ENCODE measurements at regions not wholly inside any gene's neighbourhood (a gene's known extent, or its start where the extent isn't known, plus 50 kb on each side); places are given as distances from the start of the nearest gene placed in this dataset.
A peak's percentile ranks its signal among the peaks of the same experiment; 100 is the strongest.
"Not testable (repeated sequence)": the region's sequence is repeated elsewhere in the genome, so short reads cannot be mapped to it uniquely, and the experiment has no call there.

GRCh38 chr12:123050913-123051312 lies 70.4 kb downstream of the ARL6IP4 start:
- in situ Hi-C loops (cut with HindIII; ENCODE audit: low pct_unique_long_range_greater_than_20kb, low sequenced_read_pairs) = no loop called here
- DNase-seq (ENCODE audit: low read depth, low spot score) = no peak

DNA sequence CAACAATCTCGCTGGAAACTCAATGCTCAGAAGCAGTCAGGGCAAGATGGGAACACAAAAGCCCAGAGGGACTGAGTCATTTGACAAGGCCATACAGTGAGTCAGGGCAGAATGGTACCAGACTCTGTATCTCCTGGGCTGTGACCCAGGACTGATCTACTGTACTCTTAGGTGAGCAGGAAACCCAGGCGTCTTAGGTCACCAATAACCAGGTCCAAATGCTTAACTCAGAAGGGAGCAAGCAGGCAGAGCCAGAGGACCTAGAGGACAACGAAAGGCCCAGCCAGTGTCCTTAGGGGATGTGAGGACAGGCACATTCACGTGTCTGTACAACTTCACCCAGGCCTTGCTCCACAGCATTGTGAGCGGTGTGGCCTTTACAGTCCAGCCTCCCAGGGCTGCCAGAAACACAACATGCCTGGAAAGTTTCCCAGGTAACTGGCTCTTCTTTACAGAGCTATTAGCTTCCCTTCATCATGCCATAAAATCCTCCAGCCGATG lies 69.9 kb downstream of the ARL6IP4 start:
- no peak for DNase-seq (ENCODE audit: low read depth, low spot score)
- in situ Hi-C loops (cut with HindIII; ENCODE audit: low pct_unique_long_range_greater_than_20kb, low sequenced_read_pairs) = no loop called here

- no peak for DNase-seq (ENCODE audit: low read depth, low spot score)
- in situ Hi-C loops (cut with HindIII; ENCODE audit: low pct_unique_long_range_greater_than_20kb, low sequenced_read_pairs) = no loop called here
These were observed 69.1 kb downstream of the ARL6IP4 start for GRCh38 chr12:123049398-123050240.

- DNase-seq (ENCODE audit: low read depth, low spot score); in situ Hi-C loops (cut with HindIII; ENCODE audit: low pct_unique_long_range_greater_than_20kb, low sequenced_read_pairs): not testable (repeated sequence)
These were observed 67.4 kb downstream of the ARL6IP4 start for GRCh38 chr12:123047892-123048291.

GRCh38 chr12:123047289-123047688 lies 66.8 kb downstream of the ARL6IP4 start:
- no peak for DNase-seq (ENCODE audit: low read depth, low spot score)
- in situ Hi-C loops (cut with HindIII; ENCODE audit: low pct_unique_long_range_greater_than_20kb, low sequenced_read_pairs) = no loop called here

GRCh38 chr12:123046431-123046830 lies 66.0 kb downstream of the ARL6IP4 start:
- in situ Hi-C loops (cut with HindIII; ENCODE audit: low pct_unique_long_range_greater_than_20kb, low sequenced_read_pairs) = no loop called here
- DNase-seq (ENCODE audit: low read depth, low spot score) = no peak

DNA sequence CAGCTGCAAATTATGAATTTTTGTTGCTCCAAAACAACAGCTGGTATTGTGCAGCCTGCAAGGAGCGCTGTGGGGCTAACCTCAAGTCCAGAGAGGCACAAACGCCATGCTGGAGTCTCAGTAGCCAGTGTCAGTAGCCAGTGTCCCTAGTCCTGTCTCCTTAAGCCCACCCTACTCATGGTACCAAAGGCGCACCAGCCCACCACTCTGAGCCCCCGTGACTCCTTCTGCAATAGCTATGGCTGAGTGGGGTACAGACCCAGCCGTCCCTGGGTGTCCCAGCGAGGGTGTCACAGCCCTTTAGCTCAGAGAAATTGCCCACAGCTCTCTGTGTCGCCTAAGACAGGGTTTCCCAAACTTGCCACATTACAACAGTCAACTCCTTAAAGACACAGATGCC lies 65.2 kb downstream of the ARL6IP4 start:
- in situ Hi-C loops (cut with HindIII; ENCODE audit: low pct_unique_long_range_greater_than_20kb, low sequenced_read_pairs) = no loop called here
- no peak for DNase-seq (ENCODE audit: low read depth, low spot score)

DNA sequence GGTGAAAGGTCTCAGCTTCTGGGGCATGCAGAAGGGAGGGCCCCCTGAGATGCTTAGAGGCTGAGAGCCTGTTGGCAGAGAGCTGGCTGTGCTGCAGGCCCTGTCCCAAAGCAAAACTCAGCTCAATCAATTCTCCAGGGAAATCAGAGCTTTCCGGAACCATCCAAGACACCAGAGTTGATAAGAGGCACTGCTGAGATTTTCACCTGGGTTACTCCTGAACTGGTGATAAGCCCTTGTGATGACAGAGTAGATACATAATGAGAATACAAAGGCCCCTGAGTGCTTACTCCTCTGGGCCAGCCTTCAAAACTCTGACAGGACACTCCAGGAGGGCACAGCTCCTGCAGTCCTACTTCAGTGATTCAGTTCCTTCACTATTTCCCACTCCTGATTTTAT lies 63.9 kb downstream of the ARL6IP4 start:
- no peak for DNase-seq (ENCODE audit: low read depth, low spot score)
- in situ Hi-C loops (cut with HindIII; ENCODE audit: low pct_unique_long_range_greater_than_20kb, low sequenced_read_pairs) = no loop called here

DNA sequence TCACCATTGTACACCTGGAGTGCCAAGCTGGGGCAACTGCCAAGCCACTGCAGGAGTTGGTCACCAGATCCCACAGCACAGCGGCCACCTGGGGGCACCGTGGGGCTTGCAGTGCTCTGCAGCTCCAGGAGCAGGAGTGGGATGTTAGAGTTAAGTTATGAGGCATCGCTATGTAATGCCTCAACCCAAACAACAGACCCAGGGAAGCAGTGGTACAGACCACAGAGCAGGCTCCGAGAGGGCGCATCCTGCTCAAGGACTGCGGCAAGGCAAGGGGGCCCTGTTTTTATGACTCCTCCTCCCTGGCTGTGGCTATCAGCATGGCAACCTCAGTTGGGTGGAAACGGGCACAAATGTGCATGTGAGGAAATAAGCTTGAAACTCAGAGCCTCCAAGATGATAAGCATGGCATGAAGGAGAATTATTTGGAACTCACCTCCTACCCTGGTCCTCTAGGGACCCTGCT lies 63.1 kb downstream of the ARL6IP4 start:
- in situ Hi-C loops (cut with HindIII; ENCODE audit: low pct_unique_long_range_greater_than_20kb, low sequenced_read_pairs) = no loop called here

GRCh38 chr12:123042833-123043232 lies 62.4 kb downstream of the ARL6IP4 start:
- no peak for DNase-seq (ENCODE audit: low read depth, low spot score)
- in situ Hi-C loops (cut with HindIII; ENCODE audit: low pct_unique_long_range_greater_than_20kb, low sequenced_read_pairs) = no loop called here

More for the DNA sequence above, 63.1 kb downstream of the ARL6IP4 start:
- DNase-seq (ENCODE audit: low read depth, low spot score) = peak; percentile 63

DNA sequence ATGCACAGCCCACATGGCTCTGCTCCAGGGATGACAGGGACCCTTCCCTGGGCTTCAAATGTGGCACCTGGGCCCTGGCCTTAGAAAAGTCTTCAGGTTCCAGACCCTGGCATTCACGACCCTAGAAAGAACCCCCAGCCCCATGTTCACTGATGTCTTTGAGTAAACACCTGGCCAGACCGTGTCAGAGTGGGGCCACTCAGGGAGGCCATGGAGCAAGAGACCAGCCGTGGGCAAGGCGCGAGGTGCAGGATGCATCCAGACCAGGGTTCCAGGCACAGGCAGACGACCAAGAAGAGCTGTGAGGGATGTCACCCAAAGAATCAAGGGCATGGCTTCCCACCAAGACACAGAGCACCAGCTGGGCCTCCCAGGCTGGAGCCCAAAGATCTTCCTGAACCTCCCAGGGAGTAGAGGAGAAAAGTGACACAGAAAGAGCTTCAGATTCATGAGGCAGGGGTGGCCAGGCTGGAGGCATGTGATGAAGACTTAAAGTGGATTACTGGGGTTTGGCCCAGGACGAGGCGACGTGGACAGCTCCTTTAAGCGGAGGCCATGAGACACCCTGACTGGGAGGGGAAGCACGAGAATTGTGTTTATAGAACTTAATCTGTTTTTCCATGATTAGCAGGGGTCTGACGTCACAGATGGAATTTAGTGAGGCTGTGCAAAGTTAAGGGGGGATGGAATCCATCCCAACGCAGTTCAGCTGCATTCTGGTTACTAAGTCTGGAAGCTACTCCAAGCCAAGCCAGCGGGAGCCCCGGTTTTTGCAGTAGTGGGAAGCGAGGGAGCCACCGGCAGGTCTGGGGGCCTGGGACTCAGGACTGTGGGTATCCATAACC lies 61.6 kb downstream of the ARL6IP4 start:
- in situ Hi-C loops (cut with HindIII; ENCODE audit: low pct_unique_long_range_greater_than_20kb, low sequenced_read_pairs) = no loop called here

DNA sequence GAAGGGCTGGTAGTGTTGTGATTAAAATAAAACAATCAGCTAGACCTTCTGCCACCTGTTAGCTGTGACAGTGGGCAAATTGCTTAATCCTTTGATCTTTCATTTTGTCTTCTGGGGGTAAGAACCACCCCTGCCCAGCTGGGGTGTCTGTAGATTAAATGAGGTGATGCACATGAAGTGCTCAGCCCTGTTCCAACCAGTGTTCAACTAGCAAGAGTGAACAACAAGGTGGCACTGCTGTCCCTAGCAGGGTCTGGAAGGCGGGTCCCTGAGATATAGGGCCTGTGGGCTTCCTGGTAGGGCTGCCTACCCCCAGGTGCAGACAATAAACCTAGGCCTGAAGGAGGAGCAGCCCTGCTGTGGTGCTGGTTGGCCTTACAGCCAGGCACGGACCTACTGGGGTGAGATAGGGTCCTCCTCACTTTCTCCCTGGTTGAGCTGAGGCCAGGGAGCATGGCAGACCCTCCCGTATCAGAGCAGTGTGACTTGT lies 60.6 kb downstream of the ARL6IP4 start:
- DNase-seq (ENCODE audit: low read depth, low spot score) = no peak
- in situ Hi-C loops (cut with HindIII; ENCODE audit: low pct_unique_long_range_greater_than_20kb, low sequenced_read_pairs) = no loop called here

More for the DNA sequence above, 61.6 kb downstream of the ARL6IP4 start:
- DNase-seq (ENCODE audit: low read depth, low spot score) = no peak

DNA sequence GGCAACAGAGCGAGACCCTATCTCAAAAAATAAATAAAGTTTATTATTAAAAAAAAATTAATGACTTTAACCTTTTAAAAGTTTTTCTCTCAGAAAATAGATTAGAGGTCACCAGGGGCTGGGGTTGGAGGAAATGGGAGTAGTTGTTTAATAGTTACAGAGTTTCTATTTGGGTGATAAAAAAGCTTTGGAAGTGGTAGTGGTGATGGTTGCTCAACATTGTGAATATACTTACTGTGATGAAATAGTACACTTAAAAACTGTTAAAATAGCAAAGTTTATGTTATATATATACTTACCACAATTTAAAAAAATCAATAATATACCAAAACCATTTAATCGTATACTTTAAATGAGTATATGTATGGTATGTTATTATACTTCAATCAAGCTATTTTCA lies 59.6 kb downstream of the ARL6IP4 start:
- in situ Hi-C loops (cut with HindIII; ENCODE audit: low pct_unique_long_range_greater_than_20kb, low sequenced_read_pairs) = no loop called here
- no peak for DNase-seq (ENCODE audit: low read depth, low spot score)

GRCh38 chr12:123038966-123039365 lies 58.5 kb downstream of the ARL6IP4 start:
- in situ Hi-C loops (cut with HindIII; ENCODE audit: low pct_unique_long_range_greater_than_20kb, low sequenced_read_pairs) = no loop called here
- no peak for DNase-seq (ENCODE audit: low read depth, low spot score)

DNA sequence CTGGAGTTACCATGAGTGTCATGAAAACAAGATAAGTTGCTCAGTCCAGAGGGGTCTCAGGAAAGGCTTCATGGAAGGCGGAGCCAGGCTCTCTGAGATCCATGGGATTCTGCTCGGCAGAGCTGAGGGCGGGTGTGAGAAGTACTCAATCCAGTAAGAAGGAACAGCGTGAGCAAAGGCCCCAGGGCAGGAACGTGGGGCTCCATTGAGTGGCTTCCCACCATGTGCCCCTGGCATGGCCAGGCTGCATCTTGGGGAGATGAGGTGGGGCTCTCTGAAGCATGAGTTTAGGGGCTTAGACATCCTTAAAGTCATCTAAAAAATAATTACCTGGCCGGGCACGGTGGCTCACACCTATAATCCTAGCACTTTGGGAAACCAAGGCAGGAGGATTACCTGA lies 58.0 kb downstream of the ARL6IP4 start:
- in situ Hi-C loops (cut with HindIII; ENCODE audit: low pct_unique_long_range_greater_than_20kb, low sequenced_read_pairs) = no loop called here
- no peak for DNase-seq (ENCODE audit: low read depth, low spot score)

- no peak for DNase-seq (ENCODE audit: low read depth, low spot score)
- in situ Hi-C loops (cut with HindIII; ENCODE audit: low pct_unique_long_range_greater_than_20kb, low sequenced_read_pairs) = no loop called here
These were observed 57.3 kb downstream of the ARL6IP4 start for GRCh38 chr12:123037791-123038190.

GRCh38 chr12:123036466-123037285 lies 56.2 kb downstream of the ARL6IP4 start:
- in situ Hi-C loops (cut with HindIII; ENCODE audit: low pct_unique_long_range_greater_than_20kb, low sequenced_read_pairs) = no loop called here
- no peak for DNase-seq (ENCODE audit: low read depth, low spot score)
